GM19351 (cell line): ENCODE measurements at regions not wholly inside any gene's neighbourhood (a gene's known extent, or its start where the extent isn't known, plus 50 kb on each side); places are given as distances from the start of the nearest gene placed in this dataset.

Source experiments
- ATAC-seq: cut with Tn5 transposase; IDR thresholded peaks from one replicate; pipeline ENCODE4 v1.9.1; 2021; ENCODE audit warnings: mild to moderate bottlenecking, moderate library complexity; ENCODE audit not compliant: unreplicated experiment

GRCh38 chr13:108156749-108157148, 58.6 kb downstream of the LIG4 start:
- ATAC-seq = no peak

GRCh38 chr13:108155185-108156106, 59.9 kb downstream of the LIG4 start:
- ATAC-seq = peak; percentile 82

- ATAC-seq = no peak
These were observed 60.9 kb downstream of the LIG4 start for GRCh38 chr13:108154421-108154858.

GRCh38 chr13:108146642-108147041, 68.7 kb downstream of the LIG4 start:
- ATAC-seq = no peak

GRCh38 chr13:108142702-108143436, 72.5 kb downstream of the LIG4 start:
- no peak for ATAC-seq

GRCh38 chr13:108137176-108137575, 78.2 kb downstream of the LIG4 start:
- no peak for ATAC-seq

GRCh38 chr13:108127406-108127805, 87.9 kb downstream of the LIG4 start:
- ATAC-seq = no peak

GRCh38 chr13:108126056-108126455, 89.3 kb downstream of the LIG4 start:
- no peak for ATAC-seq

- ATAC-seq = no peak
These were observed 93.9 kb downstream of the LIG4 start for GRCh38 chr13:108121406-108121805.

GRCh38 chr13:108120856-108121255, 94.5 kb downstream of the LIG4 start:
- no peak for ATAC-seq

- no peak for ATAC-seq
These were observed 95.0 kb downstream of the LIG4 start for GRCh38 chr13:108120302-108120701.

GRCh38 chr13:108115738-108116137, 99.6 kb downstream of the LIG4 start:
- ATAC-seq = no peak

- no peak for ATAC-seq
These were observed 101.9 kb downstream of the LIG4 start for GRCh38 chr13:108113407-108113806.

- no peak for ATAC-seq
These were observed 110.6 kb downstream of the LIG4 start for GRCh38 chr13:108104736-108105135.

- ATAC-seq = no peak
These were observed 112.6 kb downstream of the LIG4 start for GRCh38 chr13:108102771-108103170.

- ATAC-seq = no peak
These were observed 118.9 kb downstream of the LIG4 start for GRCh38 chr13:108096301-108096915.

GRCh38 chr13:108095036-108095435, 120.3 kb downstream of the LIG4 start:
- no peak for ATAC-seq

- no peak for ATAC-seq
These were observed 121.7 kb downstream of the LIG4 start for GRCh38 chr13:108093616-108094015.

GRCh38 chr13:108087810-108088209, 127.5 kb downstream of the LIG4 start:
- ATAC-seq = no peak

GRCh38 chr13:108086678-108087077, 128.7 kb downstream of the LIG4 start:
- no peak for ATAC-seq

- ATAC-seq = no peak
These were observed 130.5 kb downstream of the LIG4 start for GRCh38 chr13:108084840-108085239.
